ENCODE measurements at regions not wholly inside any gene's neighbourhood (a gene's known extent, or its start where the extent isn't known, plus 50 kb on each side); places are given as distances from the start of the nearest gene placed in this dataset.

- TF ChIP-seq CTCF (conservative IDR thresholded peaks at IDR 0.05; ENCODE audit: low read length): no peak
- no peak for TF ChIP-seq EZH2phosphoT487 (IDR thresholded peaks at IDR 0.05; ENCODE audit: borderline replicate concordance, low read depth, low read length)
Observed at GRCh38 chr14:76320486-76320885, 55.5 kb upstream of the ESRRB start.

All from OCI-LY7 (cell line).